HG03439 (cell line): ENCODE measurements at regions not wholly inside any gene's neighbourhood (a gene's known extent, or its start where the extent isn't known, plus 50 kb on each side); places are given as distances from the start of the nearest gene placed in this dataset.

Source experiments
- ATAC-seq: cut with Tn5 transposase; IDR thresholded peaks from one replicate; pipeline ENCODE4 v1.9.1; 2021; ENCODE audit warnings: mild to moderate bottlenecking, moderate library complexity; ENCODE audit not compliant: unreplicated experiment

- ATAC-seq = no peak
Measured at GRCh38 chr4:136713140-136713539, 819.2 kb downstream of the PCDH18 start.

GRCh38 chr4:136709897-136710296 is 822.4 kb downstream of the PCDH18 start:
- no peak for ATAC-seq

GRCh38 chr4:136706942-136707341 is 825.4 kb downstream of the PCDH18 start:
- no peak for ATAC-seq

GRCh38 chr4:136699905-136700304 is 832.4 kb downstream of the PCDH18 start:
- ATAC-seq = no peak

- no peak for ATAC-seq
Measured at GRCh38 chr4:136691607-136692006, 840.7 kb downstream of the PCDH18 start.

GRCh38 chr4:136690360-136690759 is 841.9 kb downstream of the PCDH18 start:
- ATAC-seq = no peak

GRCh38 chr4:136687596-136687995 is 844.7 kb downstream of the PCDH18 start:
- no peak for ATAC-seq

- no peak for ATAC-seq
Measured at GRCh38 chr4:136687118-136687517, 845.2 kb downstream of the PCDH18 start.

- no peak for ATAC-seq
Measured at GRCh38 chr4:136680761-136681160, 851.5 kb downstream of the PCDH18 start.

GRCh38 chr4:136680271-136680670 is 852.0 kb downstream of the PCDH18 start:
- ATAC-seq = no peak

GRCh38 chr4:136670265-136670664 is 862.0 kb downstream of the PCDH18 start:
- ATAC-seq = no peak

- no peak for ATAC-seq
Measured at GRCh38 chr4:136664988-136665387, 867.3 kb downstream of the PCDH18 start.

- no peak for ATAC-seq
Measured at GRCh38 chr4:136662539-136662938, 869.8 kb downstream of the PCDH18 start.

GRCh38 chr4:136653640-136654406 is 878.5 kb downstream of the PCDH18 start:
- no peak for ATAC-seq

- ATAC-seq = no peak
Measured at GRCh38 chr4:136651932-136652331, 880.4 kb downstream of the PCDH18 start.

- no peak for ATAC-seq
Measured at GRCh38 chr4:136651278-136651667, 881.0 kb downstream of the PCDH18 start.

GRCh38 chr4:136650541-136651277 is 881.6 kb downstream of the PCDH18 start:
- ATAC-seq = no peak

GRCh38 chr4:136644279-136644678 is 888.0 kb downstream of the PCDH18 start:
- ATAC-seq = no peak

GRCh38 chr4:136643416-136643815 is 888.9 kb downstream of the PCDH18 start:
- no peak for ATAC-seq

GRCh38 chr4:136637071-136637777 is 895.1 kb downstream of the PCDH18 start:
- no peak for ATAC-seq

GRCh38 chr4:136636155-136636554 is 896.1 kb downstream of the PCDH18 start:
- no peak for ATAC-seq

GRCh38 chr4:136634121-136634520 is 898.2 kb downstream of the PCDH18 start:
- no peak for ATAC-seq
